ENCODE measurements at regions not wholly inside any gene's neighbourhood (a gene's known extent, or its start where the extent isn't known, plus 50 kb on each side); places are given as distances from the start of the nearest gene placed in this dataset.

- DNase-seq: no peak
Observed at GRCh38 chr16:79497606-79498350, 102.8 kb downstream of the MAF start.

- DNase-seq: no peak
Observed at GRCh38 chr16:79493911-79494310, 106.6 kb downstream of the MAF start.

- no peak for DNase-seq
Observed at GRCh38 chr16:79492036-79492435, 108.5 kb downstream of the MAF start.

GRCh38 chr16:79485020-79485419, 115.5 kb downstream of the MAF start:
- DNase-seq: no peak

- DNase-seq: no peak
Observed at GRCh38 chr16:79484237-79484636, 116.3 kb downstream of the MAF start.

GRCh38 chr16:79483336-79483735, 117.2 kb downstream of the MAF start:
- no peak for DNase-seq

GRCh38 chr16:79482011-79482410, 118.5 kb downstream of the MAF start:
- DNase-seq: no peak

- no peak for DNase-seq
Observed at GRCh38 chr16:79480929-79481328, 119.6 kb downstream of the MAF start.

- DNase-seq: no peak
Observed at GRCh38 chr16:79480056-79480455, 120.5 kb downstream of the MAF start.

GRCh38 chr16:79476580-79476979, 124.0 kb downstream of the MAF start:
- DNase-seq: no peak

- no peak for DNase-seq
Observed at GRCh38 chr16:79475841-79476240, 124.7 kb downstream of the MAF start.

GRCh38 chr16:79473456-79473855, 127.1 kb downstream of the MAF start:
- DNase-seq: no peak

GRCh38 chr16:79472426-79472825, 128.1 kb downstream of the MAF start:
- DNase-seq: no peak

GRCh38 chr16:79469999-79470398, 130.5 kb downstream of the MAF start:
- no peak for DNase-seq

- no peak for DNase-seq
Observed at GRCh38 chr16:79468631-79469030, 131.9 kb downstream of the MAF start.

- DNase-seq: no peak
Observed at GRCh38 chr16:79468121-79468552, 132.4 kb downstream of the MAF start.

GRCh38 chr16:79466111-79466510, 134.4 kb downstream of the MAF start:
- DNase-seq: no peak

GRCh38 chr16:79463841-79464240, 136.7 kb downstream of the MAF start:
- no peak for DNase-seq

GRCh38 chr16:79456036-79456435, 144.5 kb downstream of the MAF start:
- no peak for DNase-seq

- DNase-seq: no peak
Observed at GRCh38 chr16:79452671-79453070, 147.9 kb downstream of the MAF start.

- no peak for DNase-seq
Observed at GRCh38 chr16:79451196-79451816, 149.2 kb downstream of the MAF start.

GRCh38 chr16:79449900-79450299, 150.6 kb downstream of the MAF start:
- no peak for DNase-seq

GRCh38 chr16:79449067-79449769, 151.3 kb downstream of the MAF start:
- no peak for DNase-seq

GRCh38 chr16:79444572-79444971, 156.0 kb downstream of the MAF start:
- DNase-seq: no peak
